B cell (primary cell): ENCODE measurements at regions not wholly inside any gene's neighbourhood (a gene's known extent, or its start where the extent isn't known, plus 50 kb on each side); places are given as distances from the start of the nearest gene placed in this dataset.

Source experiments
- EZH2 ChIP-seq: IDR thresholded peaks from 2 replicates; pipeline ENCODE4 v1.6.1; 2012; ENCODE audit warnings: borderline replicate concordance, low read depth, mild to moderate bottlenecking, moderate library complexity, low read length; ENCODE audit not compliant: insufficient read depth, poor library complexity, severe bottlenecking
- TF ChIP-seq, protein P1 (sequence below): fragments of 200-600 bp; IDR thresholded peaks from one replicate; pipeline ENCODE4 v1.8.0; 2022; ENCODE audit warnings: antibody characterized with exemption, mild to moderate bottlenecking

DNA sequence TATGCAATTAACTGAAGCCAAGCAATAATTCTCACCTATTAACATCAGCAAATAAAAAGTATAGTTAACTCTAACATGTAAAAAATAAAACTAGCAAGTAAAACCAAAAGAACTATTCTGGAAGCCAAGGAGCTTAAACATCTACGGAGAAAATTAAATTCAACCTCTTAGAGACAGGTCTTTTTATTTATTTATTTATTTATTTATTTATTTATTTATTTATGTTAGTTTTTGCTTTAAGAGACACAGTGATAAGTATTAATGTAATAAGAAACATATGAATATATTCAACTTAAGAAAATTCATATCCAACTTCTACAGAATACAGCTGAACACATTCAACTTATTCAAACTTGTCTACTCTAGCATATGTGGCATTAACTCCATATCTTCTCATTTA is 472.1 kb upstream of the IZUMO3 start:
- TF ChIP-seq, protein P1, sequence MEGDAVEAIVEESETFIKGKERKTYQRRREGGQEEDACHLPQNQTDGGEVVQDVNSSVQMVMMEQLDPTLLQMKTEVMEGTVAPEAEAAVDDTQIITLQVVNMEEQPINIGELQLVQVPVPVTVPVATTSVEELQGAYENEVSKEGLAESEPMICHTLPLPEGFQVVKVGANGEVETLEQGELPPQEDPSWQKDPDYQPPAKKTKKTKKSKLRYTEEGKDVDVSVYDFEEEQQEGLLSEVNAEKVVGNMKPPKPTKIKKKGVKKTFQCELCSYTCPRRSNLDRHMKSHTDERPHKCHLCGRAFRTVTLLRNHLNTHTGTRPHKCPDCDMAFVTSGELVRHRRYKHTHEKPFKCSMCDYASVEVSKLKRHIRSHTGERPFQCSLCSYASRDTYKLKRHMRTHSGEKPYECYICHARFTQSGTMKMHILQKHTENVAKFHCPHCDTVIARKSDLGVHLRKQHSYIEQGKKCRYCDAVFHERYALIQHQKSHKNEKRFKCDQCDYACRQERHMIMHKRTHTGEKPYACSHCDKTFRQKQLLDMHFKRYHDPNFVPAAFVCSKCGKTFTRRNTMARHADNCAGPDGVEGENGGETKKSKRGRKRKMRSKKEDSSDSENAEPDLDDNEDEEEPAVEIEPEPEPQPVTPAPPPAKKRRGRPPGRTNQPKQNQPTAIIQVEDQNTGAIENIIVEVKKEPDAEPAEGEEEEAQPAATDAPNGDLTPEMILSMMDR = no peak
- TF ChIP-seq EZH2 = no peak
